ENCODE measurements at regions not wholly inside any gene's neighbourhood (a gene's known extent, or its start where the extent isn't known, plus 50 kb on each side); places are given as distances from the start of the nearest gene placed in this dataset.

- Histone ChIP-seq H4K20me1 (ENCODE audit: insufficient read depth) (no peaks in the 10 kb centered on the region), H3F3A (replicated peaks; ENCODE audit: insufficient read depth) (peaks cover 4% of the 10 kb centered on the region), H3K9me3 (no peaks in the 10 kb centered on the region), H3K36me3 (replicated peaks in 1 of 2; ENCODE audit: control insufficient read depth in 1 of 2, insufficient read depth in 2 of 2, low read length in 1 of 2) (no peaks in the 10 kb centered on the region), H3K27ac (ENCODE audit: low read depth in 2 of 2, low read length in 1 of 2) (no peak overlapping the region), H3K4me3 (ENCODE audit: low read depth in 2 of 2, low read length in 1 of 2) (no peak overlapping the region), H3K9ac (no peak overlapping the region), H2AFZ (ENCODE audit: low read depth) (no peak overlapping the region), H3K79me2 (ENCODE audit: insufficient read depth) (no peaks in the 10 kb centered on the region), H3K4me2 (no peak overlapping the region), H3K9me2 (no peaks in the 10 kb centered on the region), H3K27me3 (ENCODE audit: insufficient read depth) (no peaks in the 10 kb centered on the region), H3K4me1 (ENCODE audit: control insufficient read depth in 1 of 2, insufficient read depth in 2 of 2, low read depth in 1 of 2, low read length in 1 of 2) (peaks cover 5 to 9% of the 10 kb centered on the region in 2 experiments; a peak in 3 of 4 replicates)
- TF ChIP-seq GATA2 (CRISPR knock-in tag; IDR thresholded peaks at IDR 0.05) (no peak), MAX (IDR thresholded peaks at IDR 0.05; ENCODE audit: low read depth) (no peak), MXI1 (IDR thresholded peaks at IDR 0.05; ENCODE audit: low read depth, low read length) (no peak), ELF1 (IDR thresholded peaks at IDR 0.05) (no peak), FOXJ3 (CRISPR knock-in tag; IDR thresholded peaks at IDR 0.05) (no peak), PBX3 (IDR thresholded peaks at IDR 0.05) (no peak), NRF1 (IDR thresholded peaks at IDR 0.05; ENCODE audit: low read depth, low read length) (no peak), RAD21 (IDR thresholded peaks at IDR 0.05; ENCODE audit: low read length) (no peak), CHD2 (IDR thresholded peaks at IDR 0.05; ENCODE audit: low read length, partially characterized antibody) (no peak), RFX5 (IDR thresholded peaks at IDR 0.05; ENCODE audit: low read length) (no peak), FOSL2 (IDR thresholded peaks at IDR 0.05; ENCODE audit: borderline replicate concordance, low read depth) (no peak)
- CTCF ChIA-PET: no interaction called here
- 97% methylated on average over 2 of the region's 2 CpGs for WGBS (ENCODE audit: low lambda C conversion rate)
- POLR2A ChIA-PET: no interaction called here
- no peak for DNase-seq
Observed at GRCh38 chr3:65035246-65035645, 347.4 kb upstream of the ADAMTS9 start.

- H3K9me3 ChIP-seq: no peaks in the 10 kb centered on the region
- WGBS (ENCODE audit: low lambda C conversion rate): 49% methylated on average over 2 of the region's 2 CpGs
- no peak overlapping the region for H3K4me3 ChIP-seq (ENCODE audit: low read depth in 2 of 2, low read length in 1 of 2)
- peaks cover 0 to 4% of the 10 kb centered on the region in 2 experiments; a peak in 3 of 4 replicates for H3K4me1 ChIP-seq (ENCODE audit: control insufficient read depth in 1 of 2, insufficient read depth in 2 of 2, low read depth in 1 of 2, low read length in 1 of 2)
- H3K9me2 ChIP-seq: no peaks in the 10 kb centered on the region
- H3K27me3 ChIP-seq (ENCODE audit: insufficient read depth): no peaks in the 10 kb centered on the region
- no peaks in the 10 kb centered on the region for H3K36me3 ChIP-seq (replicated peaks in 1 of 2; ENCODE audit: control insufficient read depth in 1 of 2, insufficient read depth in 2 of 2, low read length in 1 of 2)
- DNase-seq: no peak
- no peak overlapping the region for H3K27ac ChIP-seq (ENCODE audit: low read depth in 2 of 2, low read length in 1 of 2)
- no peak overlapping the region for H2AFZ ChIP-seq (ENCODE audit: low read depth)
- peaks cover 8% of the 10 kb centered on the region for H3F3A ChIP-seq (replicated peaks; ENCODE audit: insufficient read depth)
- H3K4me2 ChIP-seq: no peak overlapping the region; the same call in 1 of the 2 replicates
- H4K20me1 ChIP-seq (ENCODE audit: insufficient read depth): no peaks in the 10 kb centered on the region
- ChIA-PET CTCF (interaction anchor here (1.0 kb wide), 1 partner anchor 7 kb away, joined by 3 read pairs; no protein-coding TSS in a partner anchor), POLR2A (no interaction called here)
- no peak overlapping the region for H3K9ac ChIP-seq
- TF ChIP-seq RCOR1 (IDR thresholded peaks at IDR 0.05; ENCODE audit: low read length): no peak
- TF ChIP-seq PBX3 (IDR thresholded peaks at IDR 0.05): 0 out of 2 replicates have a peak, but pooled peaks have one; percentile 5
- peak; percentile 34; the same call in 1 of the 2 replicates for TF ChIP-seq TCF12 (IDR thresholded peaks at IDR 0.05)
- H3K79me2 ChIP-seq (ENCODE audit: insufficient read depth): no peaks in the 10 kb centered on the region
Observed at GRCh38 chr3:65033576-65033975, 345.8 kb upstream of the ADAMTS9 start.
